GM12878 (cell line): ENCODE measurements at regions not wholly inside any gene's neighbourhood (a gene's known extent, or its start where the extent isn't known, plus 50 kb on each side); places are given as distances from the start of the nearest gene placed in this dataset.

ENCODE experiments used
- BACH1 ChIP-seq: fragments of 450-650 bp; IDR thresholded peaks from 2 replicates; pipeline ENCODE4 v1.6.1; 2017; ENCODE audit warnings: mild to moderate bottlenecking, borderline replicate concordance
- BHLHE40 ChIP-seq, 2 experiments: fragments of 450-650 bp in 1 of 2; IDR thresholded peaks; 2 replicates each; pipeline ENCODE4 v1.6.1; 2011 to 2017; ENCODE audit warnings: low read depth in 2 of 2, borderline replicate concordance in 1 of 2, improper control_type of control experiment in 1 of 2, low read length in 1 of 2, mild to moderate bottlenecking in 1 of 2
- CBFB ChIP-seq: IDR thresholded peaks from 2 replicates; pipeline ENCODE4 v1.6.1; 2016; ENCODE audit warnings: antibody characterized with exemption, low read depth
- CREB1 ChIP-seq: IDR thresholded peaks from 2 replicates; pipeline ENCODE4 v1.6.1; 2012; ENCODE audit warnings: low read depth, mild to moderate bottlenecking, inconsistent platforms
- CTCF ChIP-seq, 3 experiments: IDR thresholded peaks in 2 of 3; conservative IDR thresholded peaks in 1 of 3; 2 replicates each; pipeline ENCODE4 v1.5.1; 2011; ENCODE audit warnings: low read depth in 3 of 3, low read length in 3 of 3, mild to moderate bottlenecking in 3 of 3, control low read depth in 2 of 3, moderate library complexity in 2 of 3, inconsistent platforms in 1 of 3, mixed read lengths in 1 of 3; ENCODE audit not compliant: control insufficient read depth in 2 of 3, insufficient read depth in 1 of 3; ENCODE audit errors: extremely low read depth in 1 of 3
- EZH2 ChIP-seq: IDR thresholded peaks from 2 replicates; pipeline ENCODE4 v1.6.1; 2012; ENCODE audit warnings: low read depth, mild to moderate bottlenecking, control low read depth, inconsistent platforms, low read length, borderline replicate concordance; ENCODE audit not compliant: control insufficient read depth
- FOXK2 ChIP-seq: fragments of 450-650 bp; IDR thresholded peaks from 2 replicates; pipeline ENCODE4 v1.6.1; 2017; ENCODE audit warnings: mild to moderate bottlenecking, moderate library complexity
- GABPA ChIP-seq: IDR thresholded peaks from 2 replicates; pipeline ENCODE4 v1.6.1; 2014; ENCODE audit warnings: antibody characterized with exemption, low read depth, mild to moderate bottlenecking, inconsistent platforms
- MXI1 ChIP-seq: fragments of 150-350 bp; IDR thresholded peaks from 2 replicates; pipeline ENCODE4 v1.6.1; 2011; ENCODE audit warnings: low read depth, mild to moderate bottlenecking, inconsistent platforms, low read length, improper control_type of control experiment
- RB1 ChIP-seq: fragments of 450-650 bp; formaldehyde crosslinking; IDR thresholded peaks from 2 replicates; pipeline ENCODE4 v1.6.1; 2017; ENCODE audit warnings: mild to moderate bottlenecking, borderline replicate concordance
- SIN3A ChIP-seq: IDR thresholded peaks from 2 replicates; pipeline ENCODE4 v1.6.1; 2012; ENCODE audit warnings: low read depth, low read length, improper control_type of control experiment
- SMAD1 ChIP-seq: fragments of 450-650 bp; IDR thresholded peaks from 2 replicates; pipeline ENCODE4 v1.6.1; 2018; ENCODE audit warnings: mild to moderate bottlenecking, low read depth; ENCODE audit not compliant: partially characterized antibody
- TAF1 ChIP-seq: IDR thresholded peaks from 2 replicates; pipeline ENCODE4 v1.6.1; 2011; ENCODE audit warnings: mild to moderate bottlenecking, low read depth, low read length, borderline replicate concordance

GRCh38 chr22:49193348-49193747, 634.3 kb downstream of the BRD1 start:
- TF ChIP-seq TAF1 (no peak), CREB1 (no peak), MXI1 (no peak), SMAD1 (no peak), GABPA (no peak), FOXK2 (no peak), CTCF (IDR thresholded peaks at IDR 0.05 in 2 of 3, conservative IDR thresholded peaks at IDR 0.05 in 1 of 3; ENCODE audit: control insufficient read depth in 2 of 3, extremely low read depth in 1 of 3, insufficient read depth in 1 of 3, low read depth in 3 of 3, low read length in 3 of 3) (no peak), BACH1 (no peak), CBFB (no peak), BHLHE40 (IDR thresholded peaks at IDR 0.05; ENCODE audit: borderline replicate concordance in 1 of 2, low read depth in 2 of 2, low read length in 1 of 2) (no peak), RB1 (no peak), SIN3A (no peak), EZH2 (no peak)
